ENCODE measurements at regions not wholly inside any gene's neighbourhood (a gene's known extent, or its start where the extent isn't known, plus 50 kb on each side); places are given as distances from the start of the nearest gene placed in this dataset.
A peak's percentile ranks its signal among the peaks of the same experiment; 100 is the strongest.

DNA sequence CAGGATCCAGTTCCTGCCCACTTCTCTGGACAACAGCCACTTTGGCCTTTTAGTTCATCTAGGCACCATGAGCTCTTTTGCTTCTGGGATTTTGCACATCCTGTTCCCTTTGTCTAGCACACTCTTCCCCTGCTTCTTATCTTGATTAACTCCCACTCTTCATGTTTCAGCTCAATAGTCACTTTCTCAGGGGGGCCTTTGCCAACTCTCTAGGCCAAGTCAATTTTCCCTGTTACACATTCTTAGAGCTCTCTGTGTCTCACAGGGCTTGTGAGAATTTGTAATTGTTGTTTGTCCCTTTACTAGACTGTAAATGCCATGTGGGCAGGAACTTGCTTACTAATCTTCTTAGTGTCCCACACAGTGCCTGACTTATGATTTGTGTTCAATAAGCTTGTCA, 58.1 kb upstream of the EPB41L1 start:
- H3K36me3 ChIP-seq (ENCODE audit: control insufficient read depth, insufficient read depth, low read length), result no peaks in the 10 kb centered on the region
- Mint-ChIP-seq H3K4me1 (peaks cover 40% of the 10 kb centered on the region), H3K27ac (no peak overlapping the region), H3K36me3 (ENCODE audit: low read depth) (no peaks in the 10 kb centered on the region), H3K4me3 (no peak overlapping the region), H3K27me3 (ENCODE audit: insufficient read depth) (peaks cover 85% of the 10 kb centered on the region), H3K9me3 (no peaks in the 10 kb centered on the region)
- no peak overlapping the region for H3K27ac ChIP-seq (ENCODE audit: low read depth, low read length)
- TF ChIP-seq, protein P1, sequence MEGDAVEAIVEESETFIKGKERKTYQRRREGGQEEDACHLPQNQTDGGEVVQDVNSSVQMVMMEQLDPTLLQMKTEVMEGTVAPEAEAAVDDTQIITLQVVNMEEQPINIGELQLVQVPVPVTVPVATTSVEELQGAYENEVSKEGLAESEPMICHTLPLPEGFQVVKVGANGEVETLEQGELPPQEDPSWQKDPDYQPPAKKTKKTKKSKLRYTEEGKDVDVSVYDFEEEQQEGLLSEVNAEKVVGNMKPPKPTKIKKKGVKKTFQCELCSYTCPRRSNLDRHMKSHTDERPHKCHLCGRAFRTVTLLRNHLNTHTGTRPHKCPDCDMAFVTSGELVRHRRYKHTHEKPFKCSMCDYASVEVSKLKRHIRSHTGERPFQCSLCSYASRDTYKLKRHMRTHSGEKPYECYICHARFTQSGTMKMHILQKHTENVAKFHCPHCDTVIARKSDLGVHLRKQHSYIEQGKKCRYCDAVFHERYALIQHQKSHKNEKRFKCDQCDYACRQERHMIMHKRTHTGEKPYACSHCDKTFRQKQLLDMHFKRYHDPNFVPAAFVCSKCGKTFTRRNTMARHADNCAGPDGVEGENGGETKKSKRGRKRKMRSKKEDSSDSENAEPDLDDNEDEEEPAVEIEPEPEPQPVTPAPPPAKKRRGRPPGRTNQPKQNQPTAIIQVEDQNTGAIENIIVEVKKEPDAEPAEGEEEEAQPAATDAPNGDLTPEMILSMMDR (conservative IDR thresholded peaks at IDR 0.05), result no peak
- H3K9ac ChIP-seq (ENCODE audit: extremely low read depth, low read length, poor library complexity, severe bottlenecking), result no peak overlapping the region
- no peak overlapping the region for H3K4me3 ChIP-seq (ENCODE audit: low read length)
- peaks cover 32% of the 10 kb centered on the region for H3K27me3 ChIP-seq (ENCODE audit: control insufficient read depth, insufficient read depth, low read length, poor library complexity, severe bottlenecking)
- H3K9me3 ChIP-seq (ENCODE audit: control insufficient read depth, low read length), result no peaks in the 10 kb centered on the region
- no peak for DNase-seq
- H3K4me1 ChIP-seq (ENCODE audit: control insufficient read depth, insufficient read depth, low read length), result peaks cover 8% of the 10 kb centered on the region

DNA sequence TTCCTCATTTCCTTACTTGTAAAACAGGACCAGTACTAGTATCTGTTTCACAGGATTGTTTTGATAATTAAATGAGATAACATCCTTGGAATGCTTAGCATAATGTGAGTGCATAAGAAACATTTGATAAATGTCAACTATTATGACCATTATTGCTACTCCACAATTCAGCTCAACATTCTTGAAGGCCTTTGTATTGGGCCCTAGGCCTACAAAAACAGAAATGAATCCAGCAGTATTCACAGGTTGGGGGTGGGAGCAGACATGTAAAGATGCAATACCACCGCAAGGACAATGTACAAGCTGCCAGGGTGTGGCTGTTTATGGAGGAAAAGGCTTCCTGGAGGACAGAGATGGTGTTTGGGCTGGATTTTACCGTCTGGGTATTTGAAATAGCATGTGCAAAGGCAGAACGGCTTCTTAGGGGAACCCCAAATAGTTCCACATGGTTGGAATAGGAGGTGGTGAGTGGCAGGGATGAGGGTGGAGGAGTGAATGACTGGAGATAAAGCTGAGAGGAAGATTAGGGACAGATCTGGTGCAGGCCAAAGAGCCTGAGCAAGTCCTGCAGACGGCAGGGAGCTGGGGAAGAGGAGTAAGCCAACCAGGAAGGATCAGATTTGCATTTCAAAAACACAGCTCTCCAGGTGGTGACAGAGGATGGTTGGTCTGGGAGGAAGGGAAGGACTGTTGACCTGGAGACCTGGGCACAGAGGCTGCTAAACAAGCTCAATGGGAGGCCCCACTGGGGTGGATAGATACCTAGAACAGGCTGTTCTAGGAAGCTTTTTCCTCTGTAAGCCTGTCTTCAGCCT, 57.0 kb upstream of the EPB41L1 start:
- no peak overlapping the region for H3K4me3 ChIP-seq (ENCODE audit: low read length)
- TF ChIP-seq, protein P1 (conservative IDR thresholded peaks at IDR 0.05), result no peak
- peak; percentile 92 for DNase-seq
- peaks cover 3% of the 10 kb centered on the region for H3K4me1 ChIP-seq (ENCODE audit: control insufficient read depth, insufficient read depth, low read length)
- H3K9me3 Mint-ChIP-seq, result no peaks in the 10 kb centered on the region
- H3K9ac ChIP-seq (ENCODE audit: extremely low read depth, low read length, poor library complexity, severe bottlenecking), result no peak overlapping the region
- peaks cover 85% of the 10 kb centered on the region for H3K27me3 Mint-ChIP-seq (ENCODE audit: insufficient read depth)
- H3K36me3 Mint-ChIP-seq (ENCODE audit: low read depth), result no peaks in the 10 kb centered on the region
- H3K27me3 ChIP-seq (ENCODE audit: control insufficient read depth, insufficient read depth, low read length, poor library complexity, severe bottlenecking), result peaks cover 24% of the 10 kb centered on the region
- 29% methylated on average over 4 of the region's 4 CpGs for WGBS, 2 experiments (ENCODE audit: insufficient coverage in 1 of 2, insufficient read length in 1 of 2)
- H3K4me1 Mint-ChIP-seq, result peaks cover 40% of the 10 kb centered on the region
- H3K36me3 ChIP-seq (ENCODE audit: control insufficient read depth, insufficient read depth, low read length), result no peaks in the 10 kb centered on the region
- no peak overlapping the region for H3K27ac ChIP-seq (ENCODE audit: low read depth, low read length)
- H3K27ac Mint-ChIP-seq, result peak overlapping the region; percentile 7
- no peak overlapping the region for H3K4me3 Mint-ChIP-seq
- H3K9me3 ChIP-seq (ENCODE audit: control insufficient read depth, low read length), result no peaks in the 10 kb centered on the region

DNA sequence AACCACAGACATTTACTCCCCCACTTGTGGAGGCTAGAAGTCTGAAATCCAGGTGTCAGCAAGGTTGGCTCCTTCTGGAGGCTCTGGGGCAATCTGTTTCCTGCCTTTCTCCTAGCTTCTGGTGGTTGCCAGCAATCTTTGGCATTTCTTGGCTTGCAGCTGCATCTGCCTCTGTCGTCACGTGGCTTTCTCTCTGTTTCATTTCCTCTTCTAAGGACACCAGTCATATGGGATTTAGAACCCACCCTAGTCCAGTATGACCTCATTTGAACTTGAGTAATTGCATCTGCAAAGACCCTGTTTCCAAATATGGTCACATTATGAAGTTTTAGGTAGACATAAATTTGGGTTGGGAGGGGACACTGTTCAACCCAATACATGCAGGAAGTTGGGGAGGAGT, 56.2 kb upstream of the EPB41L1 start:
- Histone ChIP-seq H3K9me3 (ENCODE audit: control insufficient read depth, low read length) (no peaks in the 10 kb centered on the region), H3K4me1 (ENCODE audit: control insufficient read depth, insufficient read depth, low read length) (peaks cover 9% of the 10 kb centered on the region), H3K4me3 (ENCODE audit: low read length) (no peak overlapping the region), H3K27ac (ENCODE audit: low read depth, low read length) (no peak overlapping the region), H3K9ac (ENCODE audit: extremely low read depth, low read length, poor library complexity, severe bottlenecking) (no peak overlapping the region), H3K27me3 (ENCODE audit: control insufficient read depth, insufficient read depth, low read length, poor library complexity, severe bottlenecking) (peaks cover 16% of the 10 kb centered on the region), H3K36me3 (ENCODE audit: control insufficient read depth, insufficient read depth, low read length) (no peaks in the 10 kb centered on the region)
- Mint-ChIP-seq H3K27me3 (ENCODE audit: insufficient read depth) (peaks cover 85% of the 10 kb centered on the region), H3K9me3 (no peaks in the 10 kb centered on the region), H3K4me3 (no peak overlapping the region), H3K36me3 (ENCODE audit: low read depth) (no peaks in the 10 kb centered on the region), H3K27ac (no peak overlapping the region), H3K4me1 (peaks cover 36% of the 10 kb centered on the region)
- 71 to 77% methylated on average over 2 of the region's 2 CpGs for WGBS, 2 experiments (ENCODE audit: insufficient coverage in 1 of 2, insufficient read length in 1 of 2)
- TF ChIP-seq, protein P1 (conservative IDR thresholded peaks at IDR 0.05), result no peak
- no peak for DNase-seq

Measured in endodermal cell (in vitro differentiated cells).